ENCODE measurements at regions not wholly inside any gene's neighbourhood (a gene's known extent, or its start where the extent isn't known, plus 50 kb on each side); places are given as distances from the start of the nearest gene placed in this dataset.

- no peak overlapping the region for H2AFZ ChIP-seq (ENCODE audit: low read length)
- H3K4me3 Mint-ChIP-seq: no peak overlapping the region
- no peak overlapping the region for H3K27ac ChIP-seq (ENCODE audit: insufficient read length, low read depth, low read length)
- no peaks in the 10 kb centered on the region for H3K27me3 ChIP-seq (ENCODE audit: insufficient read depth, low read length)
- no peaks in the 10 kb centered on the region for H3K9me3 Mint-ChIP-seq
- H3T11ph ChIP-seq (ENCODE audit: low read length): no peak overlapping the region
- no peak for TF ChIP-seq CTCF (conservative IDR thresholded peaks at IDR 0.05)
- no peaks in the 10 kb centered on the region for H3K79me1 ChIP-seq (ENCODE audit: insufficient read depth, low read depth, low read length, poor library complexity, severe bottlenecking)
- H3K4me1 ChIP-seq (ENCODE audit: insufficient read depth, low read length): no peaks in the 10 kb centered on the region
- no peaks in the 10 kb centered on the region for H3K36me3 Mint-ChIP-seq (ENCODE audit: insufficient read depth in 1 of 3, low read depth in 3 of 3)
- H3K4ac ChIP-seq (ENCODE audit: low read depth, low read length): no peak overlapping the region
- H3K4me2 ChIP-seq (ENCODE audit: insufficient read depth, insufficient read length, low read length): no peak overlapping the region
- H3K27ac Mint-ChIP-seq: no peak overlapping the region
- no peaks in the 10 kb centered on the region for H3K79me2 ChIP-seq (ENCODE audit: insufficient read depth, low read length)
- no peaks in the 10 kb centered on the region for H3K23me2 ChIP-seq (ENCODE audit: insufficient read length, low read depth, low read length, poor library complexity, severe bottlenecking)
- no peaks in the 10 kb centered on the region for H3K4me1 Mint-ChIP-seq
- no peak overlapping the region for H2AK5ac ChIP-seq (ENCODE audit: insufficient read length, low read length)
- H3K9me3 ChIP-seq (ENCODE audit: control insufficient read depth, low read depth, low read length): no peaks in the 10 kb centered on the region
- WGBS (ENCODE audit: extremely low coverage, insufficient read length, low lambda C conversion rate): no CpG with 5 or more reads among the region's 4 CpGs
- H2BK15ac ChIP-seq (ENCODE audit: low read depth, low read length): no peak overlapping the region
- H2BK5ac ChIP-seq (ENCODE audit: insufficient read length, low read length): no peak overlapping the region
- H2BK120ac ChIP-seq (ENCODE audit: low read depth, low read length, poor library complexity, severe bottlenecking): no peak overlapping the region
- no peak overlapping the region for H4K91ac ChIP-seq (ENCODE audit: insufficient read length, low read depth, low read length)
- no peak overlapping the region for H3K18ac ChIP-seq (ENCODE audit: insufficient read length, low read depth, low read length)
- H4K20me1 ChIP-seq (ENCODE audit: control insufficient read depth, insufficient read depth, insufficient read length): no peaks in the 10 kb centered on the region
- no peak overlapping the region for H3K14ac ChIP-seq (ENCODE audit: insufficient read depth, low read length)
- no peak overlapping the region for H4K5ac ChIP-seq (ENCODE audit: insufficient read length, low read depth, low read length)
- no peak overlapping the region for H4K8ac ChIP-seq (replicated peaks; ENCODE audit: insufficient read length, low read depth, low read length)
- no peak overlapping the region for H3K9ac ChIP-seq (ENCODE audit: extremely low read depth, insufficient read length, low read length)
- DNase-seq: no peak
- no peak overlapping the region for H2BK12ac ChIP-seq (ENCODE audit: insufficient read length, low read depth, low read length)
- no peak overlapping the region for H2BK20ac ChIP-seq (ENCODE audit: low read depth, low read length, poor library complexity, severe bottlenecking)
- H3K27me3 Mint-ChIP-seq (ENCODE audit: low read depth): no peaks in the 10 kb centered on the region
- H3K56ac ChIP-seq (ENCODE audit: insufficient read length, low read depth, low read length): no peak overlapping the region
- H3K23ac ChIP-seq (ENCODE audit: insufficient read length, low read depth, low read length): no peak overlapping the region
Measured at GRCh38 chr11:96954587-96955242, 564.9 kb downstream of the JRKL start.
